Neural progenitor cell (in vitro differentiated cells): ENCODE measurements at regions not wholly inside any gene's neighbourhood (a gene's known extent, or its start where the extent isn't known, plus 50 kb on each side); places are given as distances from the start of the nearest gene placed in this dataset.

Source experiments
- EZH2 ChIP-seq: fragments of 200-600 bp; sonication (generic); IDR thresholded peaks from 2 replicates; pipeline ENCODE4 v1.6.1; 2017; ENCODE audit warnings: antibody characterized with exemption, mild to moderate bottlenecking, moderate library complexity
- EZH2phosphoT487 ChIP-seq: fragments of 200-600 bp; sonication (generic); IDR thresholded peaks from 2 replicates; pipeline ENCODE4 v1.6.1; 2017; ENCODE audit warnings: antibody characterized with exemption
- TF ChIP-seq, protein P1 (sequence below): fragments of 200-600 bp; sonication (generic); IDR thresholded peaks from 2 replicates; pipeline ENCODE4 v1.5.1; 2017; ENCODE audit warnings: antibody characterized with exemption, mild to moderate bottlenecking

DNA sequence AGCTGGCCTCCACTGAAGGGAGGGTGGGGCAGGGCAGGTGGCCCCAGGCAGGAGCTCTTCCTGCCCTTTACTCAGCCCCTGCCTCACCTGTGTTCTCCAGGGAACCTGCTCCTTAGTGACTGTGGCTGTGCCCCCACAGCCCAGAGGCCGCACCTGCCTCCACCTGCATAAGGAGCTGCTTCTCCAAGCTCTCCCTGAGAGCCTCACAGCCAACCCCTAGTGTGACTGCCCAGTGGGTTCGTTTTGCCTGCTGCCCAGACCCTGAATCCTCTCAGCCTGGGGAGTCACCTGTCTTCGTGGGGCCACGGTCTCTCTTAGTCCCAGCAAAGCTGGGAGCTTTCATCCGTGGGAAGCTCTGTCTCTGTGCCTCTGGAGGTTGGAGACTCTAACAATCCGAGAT, 94.4 kb downstream of the GLRX3 start:
- TF ChIP-seq EZH2 (no peak), EZH2phosphoT487 (no peak)
- TF ChIP-seq, protein P1, sequence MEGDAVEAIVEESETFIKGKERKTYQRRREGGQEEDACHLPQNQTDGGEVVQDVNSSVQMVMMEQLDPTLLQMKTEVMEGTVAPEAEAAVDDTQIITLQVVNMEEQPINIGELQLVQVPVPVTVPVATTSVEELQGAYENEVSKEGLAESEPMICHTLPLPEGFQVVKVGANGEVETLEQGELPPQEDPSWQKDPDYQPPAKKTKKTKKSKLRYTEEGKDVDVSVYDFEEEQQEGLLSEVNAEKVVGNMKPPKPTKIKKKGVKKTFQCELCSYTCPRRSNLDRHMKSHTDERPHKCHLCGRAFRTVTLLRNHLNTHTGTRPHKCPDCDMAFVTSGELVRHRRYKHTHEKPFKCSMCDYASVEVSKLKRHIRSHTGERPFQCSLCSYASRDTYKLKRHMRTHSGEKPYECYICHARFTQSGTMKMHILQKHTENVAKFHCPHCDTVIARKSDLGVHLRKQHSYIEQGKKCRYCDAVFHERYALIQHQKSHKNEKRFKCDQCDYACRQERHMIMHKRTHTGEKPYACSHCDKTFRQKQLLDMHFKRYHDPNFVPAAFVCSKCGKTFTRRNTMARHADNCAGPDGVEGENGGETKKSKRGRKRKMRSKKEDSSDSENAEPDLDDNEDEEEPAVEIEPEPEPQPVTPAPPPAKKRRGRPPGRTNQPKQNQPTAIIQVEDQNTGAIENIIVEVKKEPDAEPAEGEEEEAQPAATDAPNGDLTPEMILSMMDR: no peak
